ENCODE measurements at regions not wholly inside any gene's neighbourhood (a gene's known extent, or its start where the extent isn't known, plus 50 kb on each side); places are given as distances from the start of the nearest gene placed in this dataset.

GRCh38 chr4:20124317-20125026, 127.2 kb upstream of the SLIT2 start:
- TF ChIP-seq POLR2A (IDR thresholded peaks at IDR 0.05; ENCODE audit: low read length) (no peak), GATA1 (IDR thresholded peaks at IDR 0.05; ENCODE audit: low read depth, low read length) (no peak)

Data from erythroblast (primary cell).